Activated CD8-positive, alpha-beta T cell treated with anti-CD3 and anti-CD28 coated beads for 36 hours (primary cell): ENCODE measurements at regions not wholly inside any gene's neighbourhood (a gene's known extent, or its start where the extent isn't known, plus 50 kb on each side); places are given as distances from the start of the nearest gene placed in this dataset.

Experiments used
- ATAC-seq: fragments of 200-7000 bp; cut with Tn5 transposase; one replicate; pipeline ENCODE4 v1.10.0; 2021; ENCODE audit warnings: mild to moderate bottlenecking, moderate library complexity
- CTCF ChIA-PET: fragments of 350-600 bp; sonication (Branson Sonifier 250); formaldehyde crosslinking; loops from one replicate; lab custom pipeline; 2021; ENCODE audit warnings: antibody characterized with exemption; lab: Charles Lee
- POLR2A ChIA-PET: fragments of 350-600 bp; sonication (Branson Sonifier 250); formaldehyde crosslinking; loops from one replicate; lab custom pipeline; 2021; ENCODE audit warnings: antibody characterized with exemption; lab: Charles Lee
- DNase-seq: peaks from one replicate; pipeline ENCODE4 v3.0.0-alpha.2; 2020
- H3K27ac Mint-ChIP-seq: one replicate; pipeline ENCODE4 v1.8.0; 2021; ENCODE audit warnings: mild to moderate bottlenecking, mixed read lengths
- H3K27me3 Mint-ChIP-seq: one replicate; pipeline ENCODE4 v1.8.0; 2021; ENCODE audit warnings: mixed read lengths
- H3K36me3 Mint-ChIP-seq: one replicate; pipeline ENCODE4 v1.8.0; 2021; ENCODE audit warnings: low read depth, mixed read lengths
- H3K4me1 Mint-ChIP-seq: one replicate; pipeline ENCODE4 v1.8.0; 2021; ENCODE audit warnings: low read depth, mixed read lengths
- H3K4me3 Mint-ChIP-seq: one replicate; pipeline ENCODE4 v1.8.0; 2021; ENCODE audit warnings: mild to moderate bottlenecking, moderate library complexity, mixed read lengths
- H3K9me3 Mint-ChIP-seq: one replicate; pipeline ENCODE4 v1.8.0; 2021; ENCODE audit warnings: mixed read lengths
- intact Hi-C: fragments of 100-400 bp; cut with micrococcal nuclease; formaldehyde crosslinking; loops from one replicate; pipeline ENCODE4 v1.10.0; 2022
- TF ChIP-seq, protein P1 (sequence below): fragments of 200-600 bp; IDR thresholded peaks from one replicate; pipeline ENCODE4 v1.8.0; 2022; ENCODE audit warnings: antibody characterized with exemption, mild to moderate bottlenecking

DNA sequence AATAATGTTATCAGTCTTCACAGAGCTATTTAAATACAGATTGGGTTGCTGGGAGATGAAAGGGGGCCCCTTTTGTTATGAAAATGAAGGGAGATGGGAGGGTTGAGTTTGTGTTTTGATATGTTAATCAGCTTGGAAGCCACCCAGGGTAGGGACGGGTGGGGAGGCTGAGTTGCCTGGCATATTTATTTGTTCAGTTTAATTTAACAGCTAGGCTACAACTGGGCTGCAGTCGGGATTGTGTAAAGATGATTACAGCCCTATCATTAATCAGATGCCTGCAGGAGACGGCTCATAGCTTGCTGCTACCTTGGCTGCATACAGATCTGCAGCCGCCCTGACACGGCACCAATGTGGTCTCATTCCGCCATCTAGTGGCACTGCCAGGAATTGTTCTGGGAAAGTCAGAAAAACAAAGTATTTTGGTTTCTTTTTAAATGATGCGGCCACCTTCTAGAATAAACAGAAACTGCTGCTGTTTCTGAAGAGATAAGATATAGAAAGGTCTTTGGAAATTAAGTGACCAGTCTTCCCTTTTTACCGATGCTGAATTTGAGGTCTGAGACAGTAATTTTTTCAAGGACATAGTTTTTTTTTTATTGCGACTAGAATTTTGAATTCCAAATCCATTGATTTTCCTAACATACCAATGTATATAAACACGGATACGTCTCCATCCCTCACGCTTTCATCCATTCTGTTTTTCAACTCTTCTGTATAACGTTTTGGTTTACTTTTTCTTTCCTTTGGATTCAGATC, 458.0 kb upstream of the ASIC2 start:
- Mint-ChIP-seq H3K27me3 (peaks cover 37% of the 10 kb centered on the region), H3K4me1 (peaks cover 6% of the 10 kb centered on the region), H3K27ac (no peak overlapping the region), H3K4me3 (no peak overlapping the region), H3K36me3 (no peaks in the 10 kb centered on the region), H3K9me3 (peaks cover 4% of the 10 kb centered on the region)
- TF ChIP-seq, protein P1, sequence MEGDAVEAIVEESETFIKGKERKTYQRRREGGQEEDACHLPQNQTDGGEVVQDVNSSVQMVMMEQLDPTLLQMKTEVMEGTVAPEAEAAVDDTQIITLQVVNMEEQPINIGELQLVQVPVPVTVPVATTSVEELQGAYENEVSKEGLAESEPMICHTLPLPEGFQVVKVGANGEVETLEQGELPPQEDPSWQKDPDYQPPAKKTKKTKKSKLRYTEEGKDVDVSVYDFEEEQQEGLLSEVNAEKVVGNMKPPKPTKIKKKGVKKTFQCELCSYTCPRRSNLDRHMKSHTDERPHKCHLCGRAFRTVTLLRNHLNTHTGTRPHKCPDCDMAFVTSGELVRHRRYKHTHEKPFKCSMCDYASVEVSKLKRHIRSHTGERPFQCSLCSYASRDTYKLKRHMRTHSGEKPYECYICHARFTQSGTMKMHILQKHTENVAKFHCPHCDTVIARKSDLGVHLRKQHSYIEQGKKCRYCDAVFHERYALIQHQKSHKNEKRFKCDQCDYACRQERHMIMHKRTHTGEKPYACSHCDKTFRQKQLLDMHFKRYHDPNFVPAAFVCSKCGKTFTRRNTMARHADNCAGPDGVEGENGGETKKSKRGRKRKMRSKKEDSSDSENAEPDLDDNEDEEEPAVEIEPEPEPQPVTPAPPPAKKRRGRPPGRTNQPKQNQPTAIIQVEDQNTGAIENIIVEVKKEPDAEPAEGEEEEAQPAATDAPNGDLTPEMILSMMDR: peak; percentile 85
- peak; percentile 70 for ATAC-seq
- ChIA-PET CTCF (interaction anchor here (0.6 to 1.8 kb wide), 21 partner anchors 8 to 968 kb away, joined by 3 to 21 read pairs (median 3); no protein-coding TSS in a partner anchor), POLR2A (no interaction called here)
- intact Hi-C loops: loop anchor here (2.0 kb wide), 1 partner anchor 230 kb away; no protein-coding TSS in a partner anchor
- peak; percentile 80 for DNase-seq

DNA sequence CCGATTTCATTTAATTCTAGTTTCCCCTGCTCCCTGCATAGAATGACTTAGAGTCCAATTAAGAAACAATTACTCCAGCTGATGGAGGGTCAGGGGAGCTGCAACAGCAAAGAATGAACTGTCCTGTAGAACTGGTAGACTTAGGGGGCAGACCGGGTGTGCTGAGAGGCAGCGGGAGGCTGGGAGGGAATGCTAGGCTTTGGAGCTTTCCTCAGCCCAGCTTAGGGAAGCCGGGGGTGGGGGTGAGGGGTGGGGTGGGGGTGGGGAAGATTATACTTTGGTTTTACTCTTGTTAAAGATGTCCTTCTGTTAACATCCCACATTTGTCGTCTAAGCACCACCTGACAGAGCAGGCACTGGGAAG, 458.6 kb upstream of the ASIC2 start:
- Mint-ChIP-seq H3K27me3 (peaks cover 37% of the 10 kb centered on the region), H3K9me3 (peaks cover 4% of the 10 kb centered on the region), H3K4me3 (no peak overlapping the region), H3K36me3 (no peaks in the 10 kb centered on the region), H3K4me1 (peaks cover 6% of the 10 kb centered on the region), H3K27ac (no peak overlapping the region)
- CTCF ChIA-PET: interaction anchor here (1.1 to 1.8 kb wide), 6 partner anchors 26 to 232 kb away, joined by 3 to 21 read pairs (median 5); no protein-coding TSS in a partner anchor
- intact Hi-C loops: loop anchor here (2.0 kb wide), 1 partner anchor 231 kb away; no protein-coding TSS in a partner anchor
- no peak for DNase-seq
- no peak for ATAC-seq
- POLR2A ChIA-PET: no interaction called here
- TF ChIP-seq, protein P1: no peak

DNA sequence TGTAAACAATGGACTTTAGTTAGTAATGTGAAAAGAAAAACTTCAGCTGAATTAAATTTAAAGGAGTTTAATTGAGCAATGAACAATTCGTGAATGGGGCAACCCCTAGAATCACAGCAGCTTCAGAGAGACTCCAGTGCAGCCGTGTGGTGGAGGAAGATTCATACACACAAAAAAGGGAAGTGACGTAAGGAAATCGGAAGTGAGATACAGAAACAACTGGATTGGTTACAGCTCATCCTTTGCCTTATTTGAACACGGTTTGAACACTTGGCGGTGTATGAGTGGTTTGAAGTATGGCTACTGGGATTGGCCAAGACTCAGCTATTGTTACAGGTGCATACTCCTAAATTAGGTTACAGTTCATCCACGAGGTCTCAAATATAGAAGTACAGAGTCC, 460.4 kb upstream of the ASIC2 start:
- ChIA-PET POLR2A (no interaction called here), CTCF (interaction anchor here (1.4 kb wide), 1 partner anchor 28 kb away, joined by 5 read pairs; no protein-coding TSS in a partner anchor)
- intact Hi-C loops: no loop called here
- TF ChIP-seq, protein P1: no peak
- DNase-seq (peak; percentile 2), ATAC-seq (no peak)
- peaks cover 6% of the 10 kb centered on the region for H3K4me1 Mint-ChIP-seq
- H3K9me3 Mint-ChIP-seq: peaks cover 4% of the 10 kb centered on the region
- H3K36me3 Mint-ChIP-seq: no peaks in the 10 kb centered on the region
- H3K27ac Mint-ChIP-seq: no peak overlapping the region
- H3K27me3 Mint-ChIP-seq: peaks cover 38% of the 10 kb centered on the region
- no peak overlapping the region for H3K4me3 Mint-ChIP-seq

DNA sequence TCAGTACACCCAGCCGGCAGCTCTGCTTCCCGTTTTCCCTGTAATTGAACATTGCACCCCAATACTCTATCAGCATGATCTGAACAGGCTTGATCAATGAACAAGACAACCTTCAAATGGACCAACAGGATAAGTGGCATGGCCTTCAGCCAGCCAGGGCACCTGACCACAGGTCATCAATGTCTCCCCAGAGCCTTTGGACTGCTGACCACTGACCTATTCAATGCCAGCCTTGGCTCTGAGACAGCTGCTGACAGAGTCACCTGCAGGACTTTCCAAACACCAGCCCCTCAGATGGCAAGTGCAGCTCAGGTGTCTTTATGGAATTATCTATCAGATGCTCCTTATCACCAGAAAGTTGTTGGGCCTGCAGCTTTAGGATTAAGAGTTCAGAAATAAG, 462.9 kb upstream of the ASIC2 start:
- H3K4me3 Mint-ChIP-seq: no peak overlapping the region
- no peak for DNase-seq
- peaks cover 6% of the 10 kb centered on the region for H3K4me1 Mint-ChIP-seq
- POLR2A ChIA-PET: no interaction called here
- TF ChIP-seq, protein P1: no peak
- H3K36me3 Mint-ChIP-seq: no peaks in the 10 kb centered on the region
- ATAC-seq: no peak
- CTCF ChIA-PET: no interaction called here
- H3K9me3 Mint-ChIP-seq: peaks cover 4% of the 10 kb centered on the region
- intact Hi-C loops: no loop called here
- no peak overlapping the region for H3K27ac Mint-ChIP-seq
- H3K27me3 Mint-ChIP-seq: peaks cover 25% of the 10 kb centered on the region

DNA sequence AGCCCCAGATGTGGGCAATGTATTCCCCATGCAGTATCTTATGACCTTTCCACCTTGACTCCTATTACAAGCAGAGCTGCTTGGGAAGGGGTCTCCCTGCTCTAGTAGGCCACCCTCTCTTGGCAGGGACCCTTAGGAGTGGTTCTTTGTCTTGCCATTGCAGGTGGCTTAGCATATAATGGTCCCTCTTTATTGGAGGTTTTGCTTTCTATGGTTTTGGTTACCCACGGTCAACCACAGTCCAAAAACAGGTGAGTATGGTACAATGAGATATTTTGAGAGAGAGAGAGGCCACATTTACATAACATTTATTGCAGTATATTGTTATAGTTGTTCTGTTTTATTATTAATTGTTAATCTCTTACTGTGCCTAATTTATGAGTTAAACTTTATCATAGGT, 472.8 kb upstream of the ASIC2 start:
- TF ChIP-seq, protein P1: no peak
- Mint-ChIP-seq H3K27ac (no peak overlapping the region), H3K4me3 (no peak overlapping the region), H3K27me3 (peaks cover 15% of the 10 kb centered on the region), H3K9me3 (no peaks in the 10 kb centered on the region), H3K36me3 (no peaks in the 10 kb centered on the region), H3K4me1 (no peaks in the 10 kb centered on the region)
- intact Hi-C loops: no loop called here
- POLR2A ChIA-PET: no interaction called here
- no peak for DNase-seq
- CTCF ChIA-PET: no interaction called here
- no peak for ATAC-seq
